Osteoblast (primary cell): ENCODE measurements at regions not wholly inside any gene's neighbourhood (a gene's known extent, or its start where the extent isn't known, plus 50 kb on each side); places are given as distances from the start of the nearest gene placed in this dataset.

ENCODE experiments used
- DNase-seq: peaks from one replicate; pipeline ENCODE4 v3.0.0; 2011; ENCODE audit warnings: low spot score, mixed read lengths; ENCODE audit not compliant: insufficient read length; ENCODE audit errors: missing footprints
- H2AFZ ChIP-seq: 2 replicates; pipeline ENCODE4 v1.6.0; 2011; ENCODE audit warnings: mild to moderate bottlenecking, low read length
- H3K27ac ChIP-seq: 2 replicates; pipeline ENCODE4 v1.5.1; 2011; ENCODE audit warnings: mild to moderate bottlenecking, low read depth, low read length, moderate library complexity
- H3K27me3 ChIP-seq: 2 replicates; pipeline ENCODE4 v1.6.0; 2012; ENCODE audit warnings: mild to moderate bottlenecking, control low read depth, inconsistent platforms, low read length, moderate library complexity; ENCODE audit not compliant: insufficient read depth
- H3K36me3 ChIP-seq: 2 replicates; pipeline ENCODE4 v1.5.1; 2011; ENCODE audit warnings: mild to moderate bottlenecking, low read length, control low read depth, moderate library complexity; ENCODE audit not compliant: insufficient read depth
- H3K4me1 ChIP-seq: 2 replicates; pipeline ENCODE4 v1.5.1; 2011; ENCODE audit warnings: mild to moderate bottlenecking, low read length, control low read depth, moderate library complexity; ENCODE audit not compliant: insufficient read depth
- H3K4me2 ChIP-seq: 2 replicates; pipeline ENCODE4 v1.6.0; 2011; ENCODE audit warnings: mild to moderate bottlenecking, low read length; ENCODE audit not compliant: insufficient read depth
- H3K4me3 ChIP-seq: fragments of 200-600 bp; sonication (generic); 3 replicates; pipeline ENCODE4 v1.5.1; 2012; ENCODE audit warnings: mild to moderate bottlenecking, low read length, inconsistent platforms; ENCODE audit not compliant: insufficient read depth
- H3K79me2 ChIP-seq: 2 replicates; pipeline ENCODE4 v1.6.0; 2012; ENCODE audit warnings: mild to moderate bottlenecking, low read length, control low read depth, inconsistent platforms; ENCODE audit not compliant: insufficient read depth
- H3K9me3 ChIP-seq: 2 replicates; pipeline ENCODE4 v1.5.1; 2011; ENCODE audit warnings: low read depth, low read length, control low read depth
- H4K20me1 ChIP-seq: 2 replicates; pipeline ENCODE4 v1.6.0; 2012; ENCODE audit warnings: mild to moderate bottlenecking, low read length, control low read depth; ENCODE audit not compliant: insufficient read depth
- CTCF ChIP-seq: IDR thresholded peaks from 2 replicates; pipeline ENCODE4 v1.5.1; 2011; ENCODE audit warnings: mild to moderate bottlenecking, low read depth, low read length, moderate library complexity; ENCODE audit errors: extremely low read depth

DNA sequence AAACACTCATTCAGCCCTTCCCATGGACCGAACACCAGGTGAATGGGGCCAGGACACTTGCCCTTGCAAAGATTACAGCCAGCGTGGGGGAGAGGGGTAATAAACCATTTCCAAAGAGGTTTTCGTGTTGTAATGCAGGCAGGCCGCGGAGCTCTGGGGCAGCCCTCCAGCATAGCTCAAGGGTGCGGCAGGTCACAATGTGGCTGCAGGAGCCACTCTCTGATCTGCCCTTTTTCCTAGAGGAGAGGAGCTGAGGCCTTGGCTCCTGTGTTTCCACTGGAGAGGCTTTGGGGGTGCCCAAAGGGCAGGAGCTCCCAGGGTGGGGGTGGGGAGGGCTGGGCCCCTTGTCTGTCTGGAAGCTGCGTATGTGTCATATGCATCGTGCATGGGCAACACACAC, 134.2 kb upstream of the NECTIN1 start:
- DNase-seq, result no peak
- H3K4me3 ChIP-seq, result no peak overlapping the region
- H2AFZ ChIP-seq, result no peak overlapping the region
- H3K4me1 ChIP-seq, result no peaks in the 10 kb centered on the region
- H3K27me3 ChIP-seq, result peaks cover 21% of the 10 kb centered on the region
- no peaks in the 10 kb centered on the region for H3K79me2 ChIP-seq
- TF ChIP-seq CTCF, result no peak
- H3K27ac ChIP-seq, result no peak overlapping the region
- no peaks in the 10 kb centered on the region for H3K9me3 ChIP-seq
- no peaks in the 10 kb centered on the region for H4K20me1 ChIP-seq
- H3K36me3 ChIP-seq, result no peaks in the 10 kb centered on the region
- no peak overlapping the region for H3K4me2 ChIP-seq

GRCh38 chr11:119861160-119861559, 132.2 kb upstream of the NECTIN1 start:
- DNase-seq, result no peak
- H3K9me3 ChIP-seq, result no peaks in the 10 kb centered on the region
- H3K79me2 ChIP-seq, result no peaks in the 10 kb centered on the region
- H3K4me3 ChIP-seq, result no peak overlapping the region
- no peaks in the 10 kb centered on the region for H4K20me1 ChIP-seq
- no peak overlapping the region for H3K27ac ChIP-seq
- no peak overlapping the region for H3K4me2 ChIP-seq
- no peak overlapping the region for H2AFZ ChIP-seq
- peaks cover 16% of the 10 kb centered on the region for H3K27me3 ChIP-seq
- no peaks in the 10 kb centered on the region for H3K36me3 ChIP-seq
- no peak for TF ChIP-seq CTCF
- H3K4me1 ChIP-seq, result no peaks in the 10 kb centered on the region

DNA sequence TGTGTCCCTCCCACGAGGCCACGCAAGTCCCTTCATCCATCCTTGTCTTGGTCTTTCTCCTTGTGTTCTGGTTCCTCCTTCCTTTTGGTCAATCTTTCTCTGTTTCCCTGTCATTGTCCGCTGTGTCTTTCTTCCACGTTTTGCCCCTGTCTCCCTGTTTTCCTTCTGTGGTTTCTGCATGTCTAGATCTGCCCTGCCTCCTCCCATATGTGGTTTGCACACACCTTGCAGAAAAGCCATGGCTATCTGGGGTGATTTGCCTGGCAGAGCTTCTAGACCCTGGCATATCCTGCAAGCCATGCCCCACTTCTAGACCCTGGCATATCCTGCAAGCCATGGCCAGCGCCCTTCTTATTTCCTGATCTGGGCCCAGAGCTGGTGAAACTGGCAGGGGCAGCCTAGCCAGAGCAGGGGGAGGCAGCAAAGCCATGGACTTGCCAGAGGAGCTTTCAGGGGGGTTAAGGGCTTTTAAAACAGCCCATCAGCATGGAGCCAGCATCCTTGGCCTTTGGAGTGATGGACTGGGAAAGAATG, 131.6 kb upstream of the NECTIN1 start:
- H3K79me2 ChIP-seq, result no peaks in the 10 kb centered on the region
- no peaks in the 10 kb centered on the region for H3K9me3 ChIP-seq
- H4K20me1 ChIP-seq, result no peaks in the 10 kb centered on the region
- H3K27ac ChIP-seq, result no peak overlapping the region
- peaks cover 16% of the 10 kb centered on the region for H3K27me3 ChIP-seq
- H3K4me3 ChIP-seq, result no peak overlapping the region
- no peaks in the 10 kb centered on the region for H3K36me3 ChIP-seq
- no peak for TF ChIP-seq CTCF
- H2AFZ ChIP-seq, result no peak overlapping the region
- H3K4me2 ChIP-seq, result no peak overlapping the region
- H3K4me1 ChIP-seq, result no peaks in the 10 kb centered on the region
- DNase-seq, result no peak

DNA sequence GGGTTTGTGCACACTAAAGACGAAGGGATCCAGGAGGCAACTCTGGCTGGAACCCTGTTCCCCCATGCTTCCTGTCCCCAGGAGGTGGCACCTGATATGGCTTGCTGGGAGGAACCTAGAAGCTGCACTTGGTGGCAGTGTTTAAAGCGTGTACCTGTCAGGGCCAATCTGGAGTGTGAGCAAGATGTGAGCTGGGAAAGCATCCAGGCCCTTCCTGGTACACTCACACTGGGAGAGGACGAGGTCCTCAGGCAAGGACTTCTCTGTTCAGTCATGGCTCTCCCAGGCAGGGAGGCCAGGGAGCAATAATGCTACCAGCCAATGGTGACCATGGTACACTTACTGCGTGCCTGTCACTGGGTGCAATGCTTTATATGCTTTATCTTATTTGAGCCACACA, 130.7 kb upstream of the NECTIN1 start:
- H3K27me3 ChIP-seq, result peaks cover 13% of the 10 kb centered on the region
- no peak overlapping the region for H3K4me2 ChIP-seq
- no peaks in the 10 kb centered on the region for H4K20me1 ChIP-seq
- H2AFZ ChIP-seq, result no peak overlapping the region
- no peaks in the 10 kb centered on the region for H3K79me2 ChIP-seq
- H3K9me3 ChIP-seq, result no peaks in the 10 kb centered on the region
- no peaks in the 10 kb centered on the region for H3K36me3 ChIP-seq
- H3K4me3 ChIP-seq, result no peak overlapping the region
- DNase-seq, result no peak
- no peak overlapping the region for H3K27ac ChIP-seq
- H3K4me1 ChIP-seq, result no peaks in the 10 kb centered on the region
- TF ChIP-seq CTCF, result no peak
